Neuronal stem cell (in vitro differentiated cells): ENCODE measurements at regions not wholly inside any gene's neighbourhood (a gene's known extent, or its start where the extent isn't known, plus 50 kb on each side); places are given as distances from the start of the nearest gene placed in this dataset.

Experiments
- DNase-seq: peaks from one replicate; pipeline ENCODE4 v3.0.0-alpha.2; 2013; ENCODE audit warnings: low spot score
- H2AFZ ChIP-seq: one replicate; pipeline ENCODE4 v1.6.1; 2013; ENCODE audit warnings: mild to moderate bottlenecking, low read length, inconsistent platforms
- H2AK5ac ChIP-seq: 2 replicates; pipeline ENCODE4 v1.6.1; 2013; ENCODE audit warnings: low read depth, mild to moderate bottlenecking, inconsistent platforms, low read length, moderate library complexity, mixed read lengths
- H2BK120ac ChIP-seq: 2 replicates; pipeline ENCODE4 v1.6.1; 2013; ENCODE audit warnings: low read depth, mild to moderate bottlenecking, inconsistent platforms, low read length, moderate library complexity, mixed read lengths
- H2BK12ac ChIP-seq: one replicate; pipeline ENCODE4 v1.6.1; 2013; ENCODE audit warnings: low read length, inconsistent platforms
- H2BK15ac ChIP-seq: 2 replicates; pipeline ENCODE4 v1.6.1; 2013; ENCODE audit warnings: mild to moderate bottlenecking, low read length, inconsistent platforms, mixed read lengths
- H2BK5ac ChIP-seq: one replicate; pipeline ENCODE4 v1.6.1; 2013; ENCODE audit warnings: inconsistent platforms, mild to moderate bottlenecking, low read length, moderate library complexity
- H3K14ac ChIP-seq: one replicate; pipeline ENCODE4 v1.6.1; 2013; ENCODE audit warnings: low read length, inconsistent platforms
- H3K18ac ChIP-seq: 2 replicates; pipeline ENCODE4 v1.6.1; 2013; ENCODE audit warnings: low read length, inconsistent platforms
- H3K23ac ChIP-seq: 2 replicates; pipeline ENCODE4 v1.6.1; 2013; ENCODE audit warnings: low read depth, mild to moderate bottlenecking, mixed read lengths, low read length, inconsistent platforms; ENCODE audit not compliant: poor library complexity
- H3K27ac ChIP-seq: replicated peaks from 3 replicates; pipeline ENCODE4 v1.5.1; 2013; ENCODE audit warnings: low read length, inconsistent platforms
- H3K27me3 ChIP-seq, 3 experiments: 2 replicates each; pipeline ENCODE4 v1.6.1; 2013; ENCODE audit warnings: low read length in 3 of 3, mild to moderate bottlenecking in 2 of 3, inconsistent platforms in 1 of 3, low read depth in 1 of 3, mixed read lengths in 1 of 3, moderate library complexity in 1 of 3; ENCODE audit not compliant: control insufficient read depth in 3 of 3, insufficient read depth in 3 of 3
- H3K36me3 ChIP-seq, 2 donors: replicated peaks in 1 of 2; 2 replicates each; pipeline ENCODE4 v1.6.1; 2013; ENCODE audit warnings: low read length in 2 of 2; ENCODE audit not compliant: control insufficient read depth in 2 of 2, insufficient read depth in 2 of 2
- H3K4ac ChIP-seq: 2 replicates; pipeline ENCODE4 v1.6.1; 2013; ENCODE audit warnings: inconsistent platforms, mild to moderate bottlenecking, low read length, moderate library complexity
- H3K4me1 ChIP-seq, 2 donors: 1 replicate in 1 of 2; 2 replicates in 1 of 2; pipeline ENCODE4 v1.6.1; 2013; ENCODE audit warnings: low read length in 2 of 2, low read depth in 1 of 2; ENCODE audit not compliant: control insufficient read depth in 2 of 2, insufficient read depth in 1 of 2
- H3K4me2 ChIP-seq: one replicate; pipeline ENCODE4 v1.6.1; 2013; ENCODE audit warnings: mild to moderate bottlenecking, low read length, inconsistent platforms; ENCODE audit not compliant: insufficient read depth, poor library complexity, severe bottlenecking
- H3K4me3 ChIP-seq, 2 donors: 2 replicates each; pipeline ENCODE4 v1.5.1; 2013; ENCODE audit warnings: low read length in 2 of 2, mild to moderate bottlenecking in 2 of 2, inconsistent platforms in 1 of 2, moderate library complexity in 1 of 2
- H3K79me1 ChIP-seq: one replicate; pipeline ENCODE4 v1.6.1; 2013; ENCODE audit warnings: low read depth, mild to moderate bottlenecking, inconsistent platforms, low read length, moderate library complexity
- H3K9ac ChIP-seq: one replicate; pipeline ENCODE4 v1.6.1; 2013; ENCODE audit warnings: mild to moderate bottlenecking, low read depth, low read length, inconsistent platforms; ENCODE audit not compliant: poor library complexity
- H3K9me3 ChIP-seq, 2 donors: replicated peaks in 1 of 2; 2 replicates each; pipeline versions ENCODE3 to v1.6.1; 2013; ENCODE audit warnings: low read length in 2 of 2, mild to moderate bottlenecking in 2 of 2, inconsistent platforms in 1 of 2, low read depth in 1 of 2, mixed read lengths in 1 of 2, moderate library complexity in 1 of 2; ENCODE audit not compliant: control insufficient read depth in 2 of 2, insufficient read depth in 1 of 2
- H4K8ac ChIP-seq: one replicate; pipeline ENCODE4 v1.6.1; 2013; ENCODE audit warnings: low read depth, mild to moderate bottlenecking, inconsistent platforms, low read length, moderate library complexity
- H4K91ac ChIP-seq: one replicate; pipeline ENCODE4 v1.6.1; 2013; ENCODE audit warnings: low read length, low read depth, mild to moderate bottlenecking, inconsistent platforms; ENCODE audit not compliant: poor library complexity
- WGBS, 2 donors: extraction: QIAGEN DNeasy Blood & Tissue Kit; methylation state at CpG; one replicate each; pipeline ENCODE4 v1.1.7; 2013; ENCODE audit warnings: missing lambda C conversion rate in 2 of 2, mixed read lengths in 1 of 2; ENCODE audit not compliant: insufficient read length in 2 of 2, insufficient replicate concordance in 1 of 2; ENCODE audit errors: extremely low coverage in 2 of 2; 5-methylcytosine and 5-hydroxymethylcytosine counted together

DNA sequence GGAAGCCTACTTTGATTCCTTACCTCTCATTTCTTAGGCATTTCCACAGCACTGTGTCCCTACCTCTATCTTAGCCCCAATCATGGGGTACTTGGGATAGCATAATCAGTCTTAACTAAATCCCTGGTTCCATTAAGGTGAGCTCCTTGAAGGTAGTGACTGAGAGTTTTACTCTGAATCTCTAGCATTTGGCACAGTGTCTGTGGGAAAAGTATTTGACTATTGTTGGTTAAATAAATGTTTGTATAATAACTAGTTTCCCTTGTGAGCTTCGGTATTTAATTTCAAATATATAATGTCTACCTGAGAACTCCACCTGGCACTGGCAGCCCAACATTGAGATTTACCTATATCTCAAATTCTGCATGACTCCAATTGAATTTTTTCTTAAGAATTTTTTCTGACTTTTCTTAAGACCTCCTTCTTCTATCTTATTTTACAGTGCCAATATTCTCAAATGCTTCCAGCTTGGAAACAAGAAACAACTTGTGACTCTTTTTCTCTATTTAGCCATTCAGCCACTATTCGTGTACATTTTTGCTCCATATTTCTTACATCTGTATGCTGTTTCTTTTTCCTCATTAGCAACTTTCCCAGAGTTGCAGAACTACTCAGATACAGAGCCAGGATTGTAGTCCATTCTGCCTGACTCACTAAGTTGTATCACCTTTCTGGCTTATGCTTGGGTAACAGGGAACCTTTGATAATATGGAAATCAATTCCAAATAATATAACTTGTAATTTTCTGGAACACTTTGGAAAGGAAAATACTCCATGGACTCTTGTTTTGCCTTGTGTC, 214.0 kb upstream of the NT5C1B start:
- H3K79me1 ChIP-seq, result no peaks in the 10 kb centered on the region
- H3K27me3 ChIP-seq, result no peaks in the 10 kb centered on the region
- H2BK5ac ChIP-seq, result no peak overlapping the region
- H3K27ac ChIP-seq, result no peak overlapping the region
- no peak overlapping the region for H3K18ac ChIP-seq
- H3K23ac ChIP-seq, result no peak overlapping the region
- no peaks in the 10 kb centered on the region for H3K4me1 ChIP-seq
- H4K91ac ChIP-seq, result no peak overlapping the region
- H2BK12ac ChIP-seq, result no peak overlapping the region
- no peak overlapping the region for H3K4me2 ChIP-seq
- no peak overlapping the region for H3K14ac ChIP-seq
- H3K9ac ChIP-seq, result no peak overlapping the region
- DNase-seq, result no peak
- no peak overlapping the region for H3K4me3 ChIP-seq
- no peaks in the 10 kb centered on the region for H3K36me3 ChIP-seq
- H3K9me3 ChIP-seq, result no peaks in the 10 kb centered on the region
- H2AK5ac ChIP-seq, result no peak overlapping the region
- no peak overlapping the region for H2BK120ac ChIP-seq
- H2AFZ ChIP-seq, result no peak overlapping the region
- no peak overlapping the region for H3K4ac ChIP-seq
- no peak overlapping the region for H2BK15ac ChIP-seq
- no CpG with 5 or more reads among the region's 2 CpGs for WGBS, 2 donors
- no peak overlapping the region for H4K8ac ChIP-seq

- H3K27me3 ChIP-seq, result no peaks in the 10 kb centered on the region
- no peak for DNase-seq
- no peaks in the 10 kb centered on the region for H3K9me3 ChIP-seq
- no peak overlapping the region for H3K23ac ChIP-seq
- H3K27ac ChIP-seq, result no peak overlapping the region
- H3K4me1 ChIP-seq, result no peaks in the 10 kb centered on the region
- H3K9ac ChIP-seq, result no peak overlapping the region
- H3K14ac ChIP-seq, result no peak overlapping the region
- no peak overlapping the region for H4K8ac ChIP-seq
- H3K79me1 ChIP-seq, result no peaks in the 10 kb centered on the region
- H2AK5ac ChIP-seq, result no peak overlapping the region
- H2BK5ac ChIP-seq, result no peak overlapping the region
- WGBS, 2 donors, result no CpG with 5 or more reads among the region's 6 CpGs
- no peak overlapping the region for H2BK12ac ChIP-seq
- H3K4me3 ChIP-seq, result no peak overlapping the region
- H2AFZ ChIP-seq, result no peak overlapping the region
- H2BK120ac ChIP-seq, result no peak overlapping the region
- no peak overlapping the region for H2BK15ac ChIP-seq
- H3K18ac ChIP-seq, result no peak overlapping the region
- H4K91ac ChIP-seq, result no peak overlapping the region
- no peak overlapping the region for H3K4ac ChIP-seq
- no peak overlapping the region for H3K4me2 ChIP-seq
- H3K36me3 ChIP-seq, result no peaks in the 10 kb centered on the region
Observed at GRCh38 chr2:18800240-18800971, 211.0 kb upstream of the NT5C1B start.

- H3K23ac ChIP-seq, result no peak overlapping the region
- no peaks in the 10 kb centered on the region for H3K27me3 ChIP-seq
- DNase-seq, result no peak
- no peak overlapping the region for H2BK15ac ChIP-seq
- H4K8ac ChIP-seq, result no peak overlapping the region
- no peak overlapping the region for H3K4me3 ChIP-seq
- no peak overlapping the region for H2BK120ac ChIP-seq
- no peaks in the 10 kb centered on the region for H3K4me1 ChIP-seq
- no peak overlapping the region for H2BK12ac ChIP-seq
- no peak overlapping the region for H2AFZ ChIP-seq
- no peak overlapping the region for H3K14ac ChIP-seq
- H3K4me2 ChIP-seq, result no peak overlapping the region
- no peak overlapping the region for H3K4ac ChIP-seq
- no peak overlapping the region for H3K9ac ChIP-seq
- no peaks in the 10 kb centered on the region for H3K9me3 ChIP-seq
- no peak overlapping the region for H3K27ac ChIP-seq
- no peak overlapping the region for H2AK5ac ChIP-seq
- no peak overlapping the region for H2BK5ac ChIP-seq
- WGBS, 2 donors, result no CpG with 5 or more reads among the region's 2 CpGs
- no peaks in the 10 kb centered on the region for H3K79me1 ChIP-seq
- no peak overlapping the region for H4K91ac ChIP-seq
- H3K36me3 ChIP-seq, result no peaks in the 10 kb centered on the region
- no peak overlapping the region for H3K18ac ChIP-seq
Observed at GRCh38 chr2:18799397-18799796, 210.0 kb upstream of the NT5C1B start.

DNA sequence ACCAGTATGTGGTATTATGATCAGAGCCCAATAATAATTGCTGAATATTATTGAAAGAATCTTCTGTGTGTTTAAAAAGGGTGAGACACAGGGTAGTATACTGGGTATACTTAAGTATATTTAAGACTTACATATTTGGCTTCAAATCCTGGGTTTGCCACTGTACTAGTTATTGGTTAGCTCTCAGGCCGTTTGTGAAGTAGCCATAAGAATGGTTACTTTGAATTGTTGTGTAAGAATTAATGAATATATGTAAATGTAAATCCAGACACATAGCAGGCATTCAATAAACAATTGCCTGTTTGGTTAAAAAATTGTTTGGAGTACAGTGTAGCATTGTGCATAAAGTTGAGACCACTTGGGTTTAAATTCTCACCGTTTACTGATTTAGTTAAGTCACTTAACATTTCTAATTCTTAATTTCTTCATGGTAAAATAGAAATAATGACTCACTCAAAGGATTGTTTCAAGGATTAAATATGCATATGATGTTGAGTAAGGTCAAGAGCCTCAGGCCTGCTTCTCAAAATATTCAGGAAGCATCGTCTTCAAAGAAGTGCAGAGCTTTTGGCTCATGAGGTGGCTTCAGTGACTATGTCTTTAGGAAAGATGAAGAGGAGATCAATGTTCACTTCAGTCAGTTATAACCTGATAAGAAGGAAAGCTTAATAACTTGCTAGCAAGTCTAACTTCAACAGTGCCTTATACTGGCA, 207.9 kb upstream of the NT5C1B start:
- Histone ChIP-seq H3K23ac (no peak overlapping the region), H3K36me3 (no peaks in the 10 kb centered on the region), H4K91ac (no peak overlapping the region), H3K4me2 (no peak overlapping the region), H4K8ac (no peak overlapping the region), H2BK12ac (no peak overlapping the region), H3K27ac (no peak overlapping the region), H3K18ac (no peak overlapping the region), H3K14ac (no peak overlapping the region), H3K79me1 (no peaks in the 10 kb centered on the region), H2BK15ac (no peak overlapping the region), H3K4ac (no peak overlapping the region), H3K4me1 (peaks cover 0 to 2% of the 10 kb centered on the region in 2 donors), H2AK5ac (no peak overlapping the region), H2BK120ac (no peak overlapping the region), H3K9ac (no peak overlapping the region), H2BK5ac (no peak overlapping the region), H2AFZ (no peak overlapping the region), H3K9me3 (no peaks in the 10 kb centered on the region), H3K27me3 (no peaks in the 10 kb centered on the region), H3K4me3 (no peak overlapping the region)
- no peak for DNase-seq
- no CpG with 5 or more reads among the region's 3 CpGs for WGBS, 2 donors
